Activated CD4-positive, alpha-beta T cell treated with anti-CD3 and anti-CD28 coated beads, Interleukin-10, Interleukin-2, amounts not matched to agents 100 ng/mL and 50 ng/mL, durations not matched to agents 16 hours and 8 hours (primary cell): ENCODE measurements at regions not wholly inside any gene's neighbourhood (a gene's known extent, or its start where the extent isn't known, plus 50 kb on each side); places are given as distances from the start of the nearest gene placed in this dataset.
"Not testable (repeated sequence)": the region's sequence is repeated elsewhere in the genome, so short reads cannot be mapped to it uniquely, and the experiment has no call there.

Experiments
- DNase-seq: peaks from one replicate; pipeline ENCODE4 v3.0.0-alpha.2; 2020

- DNase-seq, result no peak
Measured at GRCh38 chr10:56096226-56096517, 264.9 kb downstream of the ZWINT start.

GRCh38 chr10:56095506-56096225 is 265.4 kb downstream of the ZWINT start:
- DNase-seq, result no peak

GRCh38 chr10:56093645-56094044 is 267.4 kb downstream of the ZWINT start:
- not testable (repeated sequence) for DNase-seq

- DNase-seq, result no peak
Measured at GRCh38 chr10:56091872-56092271, 269.2 kb downstream of the ZWINT start.

- no peak for DNase-seq
Measured at GRCh38 chr10:56090914-56091540, 270.0 kb downstream of the ZWINT start.

- no peak for DNase-seq
Measured at GRCh38 chr10:56085406-56086122, 275.5 kb downstream of the ZWINT start.

GRCh38 chr10:56082169-56082568 is 278.9 kb downstream of the ZWINT start:
- DNase-seq, result no peak

- DNase-seq, result no peak
Measured at GRCh38 chr10:56068473-56069263, 292.4 kb downstream of the ZWINT start.

- no peak for DNase-seq
Measured at GRCh38 chr10:56068040-56068439, 293.0 kb downstream of the ZWINT start.

GRCh38 chr10:56063642-56064041 is 297.4 kb downstream of the ZWINT start:
- DNase-seq, result no peak

GRCh38 chr10:56057860-56058259 is 303.2 kb downstream of the ZWINT start:
- DNase-seq, result no peak

- DNase-seq, result no peak
Measured at GRCh38 chr10:56035489-56035888, 325.6 kb downstream of the ZWINT start.

GRCh38 chr10:56028298-56029132 is 332.5 kb downstream of the ZWINT start:
- DNase-seq, result no peak

- DNase-seq, result no peak
Measured at GRCh38 chr10:56012101-56012500, 349.0 kb downstream of the ZWINT start.

GRCh38 chr10:56003555-56003954 is 357.5 kb downstream of the ZWINT start:
- DNase-seq, result no peak

GRCh38 chr10:55989188-55989587 is 371.9 kb downstream of the ZWINT start:
- no peak for DNase-seq

GRCh38 chr10:55979203-55979602 is 381.9 kb downstream of the ZWINT start:
- DNase-seq, result no peak

GRCh38 chr10:55966101-55966500 is 395.0 kb downstream of the ZWINT start:
- no peak for DNase-seq

- DNase-seq, result no peak
Measured at GRCh38 chr10:55943403-55943802, 417.7 kb downstream of the ZWINT start.

- no peak for DNase-seq
Measured at GRCh38 chr10:55929291-55929690, 431.8 kb downstream of the ZWINT start.

- DNase-seq, result not testable (repeated sequence)
Measured at GRCh38 chr10:55899472-55900147, 461.4 kb downstream of the ZWINT start.

GRCh38 chr10:55897490-55897921 is 463.6 kb downstream of the ZWINT start:
- DNase-seq, result no peak
